ENCODE measurements at regions not wholly inside any gene's neighbourhood (a gene's known extent, or its start where the extent isn't known, plus 50 kb on each side); places are given as distances from the start of the nearest gene placed in this dataset.

DNA sequence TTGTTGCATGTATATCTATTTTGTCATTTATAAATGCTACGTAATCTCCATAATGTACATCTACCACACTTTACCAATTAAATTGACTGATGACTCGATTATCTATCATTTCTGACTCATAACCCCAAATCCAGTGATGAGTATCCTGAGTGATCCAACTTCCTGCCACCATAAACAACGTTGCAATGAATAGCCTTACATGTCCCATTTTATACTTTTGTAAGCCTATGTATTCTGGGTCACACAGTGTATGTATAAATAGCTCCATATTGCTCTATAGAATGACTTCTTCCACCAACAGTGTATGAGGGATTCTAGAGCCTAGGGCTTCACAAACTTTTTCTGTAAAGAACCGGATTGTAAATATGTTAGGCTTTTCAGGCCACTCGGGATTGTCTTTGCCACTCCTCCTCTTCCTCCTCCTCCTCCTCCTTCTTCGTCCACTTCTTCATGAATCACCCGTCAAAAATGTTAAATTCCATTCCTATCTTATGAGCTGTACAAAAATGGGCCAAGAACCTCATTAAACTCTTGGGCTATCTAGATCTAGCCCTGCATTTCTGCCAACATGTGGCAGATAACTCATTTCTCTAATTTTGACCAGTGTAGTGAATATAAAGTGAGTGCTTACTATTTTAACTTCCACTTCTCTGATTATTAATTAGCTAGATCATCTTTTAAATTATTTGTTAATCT, 672.2 kb upstream of the AMOT start (continued):
- no peak for TF ChIP-seq CHD7 (IDR thresholded peaks at IDR 0.05; ENCODE audit: insufficient replicate concordance, low read length)
- TF ChIP-seq RNF2 (IDR thresholded peaks at IDR 0.05; ENCODE audit: borderline replicate concordance, low read depth, low read length, missing control alignments, poor library complexity, severe bottlenecking) = no peak
- no peak for TF ChIP-seq TAF7 (optimal IDR thresholded peaks at IDR 0.05; ENCODE audit: borderline replicate concordance, low read depth, low read length)
- no peak for TF ChIP-seq ZNF274 (IDR thresholded peaks at IDR 0.05; ENCODE audit: borderline replicate concordance, extremely low read depth, low read length)
- TF ChIP-seq, protein P1, sequence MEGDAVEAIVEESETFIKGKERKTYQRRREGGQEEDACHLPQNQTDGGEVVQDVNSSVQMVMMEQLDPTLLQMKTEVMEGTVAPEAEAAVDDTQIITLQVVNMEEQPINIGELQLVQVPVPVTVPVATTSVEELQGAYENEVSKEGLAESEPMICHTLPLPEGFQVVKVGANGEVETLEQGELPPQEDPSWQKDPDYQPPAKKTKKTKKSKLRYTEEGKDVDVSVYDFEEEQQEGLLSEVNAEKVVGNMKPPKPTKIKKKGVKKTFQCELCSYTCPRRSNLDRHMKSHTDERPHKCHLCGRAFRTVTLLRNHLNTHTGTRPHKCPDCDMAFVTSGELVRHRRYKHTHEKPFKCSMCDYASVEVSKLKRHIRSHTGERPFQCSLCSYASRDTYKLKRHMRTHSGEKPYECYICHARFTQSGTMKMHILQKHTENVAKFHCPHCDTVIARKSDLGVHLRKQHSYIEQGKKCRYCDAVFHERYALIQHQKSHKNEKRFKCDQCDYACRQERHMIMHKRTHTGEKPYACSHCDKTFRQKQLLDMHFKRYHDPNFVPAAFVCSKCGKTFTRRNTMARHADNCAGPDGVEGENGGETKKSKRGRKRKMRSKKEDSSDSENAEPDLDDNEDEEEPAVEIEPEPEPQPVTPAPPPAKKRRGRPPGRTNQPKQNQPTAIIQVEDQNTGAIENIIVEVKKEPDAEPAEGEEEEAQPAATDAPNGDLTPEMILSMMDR (IDR thresholded peaks at IDR 0.05; ENCODE audit: control extremely low read depth in 1 of 3, insufficient read depth in 1 of 3, low read depth in 1 of 3, low read length in 3 of 3) = no peak
- no peak for TF ChIP-seq CTBP2 (IDR thresholded peaks at IDR 0.05; ENCODE audit: borderline replicate concordance, insufficient read depth, insufficient read length, low read length)
